ENCODE measurements at regions not wholly inside any gene's neighbourhood (a gene's known extent, or its start where the extent isn't known, plus 50 kb on each side); places are given as distances from the start of the nearest gene placed in this dataset.

DNA sequence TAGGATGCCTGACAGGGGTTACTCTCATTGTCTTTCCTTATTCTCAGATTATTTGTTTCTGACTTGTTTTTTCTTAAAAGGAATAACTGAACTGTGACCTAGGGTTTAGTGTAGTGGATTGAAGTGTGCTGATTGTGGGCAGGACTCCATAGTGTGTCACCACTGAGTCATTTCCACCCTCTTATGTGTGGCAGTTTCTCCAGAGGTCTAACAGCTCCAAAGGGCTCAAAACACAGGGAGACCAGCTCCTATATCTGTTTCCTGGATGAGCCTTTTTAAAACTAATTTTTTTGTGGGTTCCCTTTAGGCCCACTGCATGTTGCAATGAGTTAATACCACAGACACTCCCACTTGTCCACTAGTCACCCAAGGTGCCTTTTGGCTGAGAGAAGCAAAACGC, 951.1 kb upstream of the ADGRB3 start:
- TF ChIP-seq POLR2AphosphoS5 (IDR thresholded peaks at IDR 0.05; ENCODE audit: low read depth, low read length) (no peak), FOXP2 (optimal IDR thresholded peaks at IDR 0.05; ENCODE audit: borderline replicate concordance, extremely low read depth, extremely low read length, insufficient read depth) (no peak)
- TF ChIP-seq, protein P1, sequence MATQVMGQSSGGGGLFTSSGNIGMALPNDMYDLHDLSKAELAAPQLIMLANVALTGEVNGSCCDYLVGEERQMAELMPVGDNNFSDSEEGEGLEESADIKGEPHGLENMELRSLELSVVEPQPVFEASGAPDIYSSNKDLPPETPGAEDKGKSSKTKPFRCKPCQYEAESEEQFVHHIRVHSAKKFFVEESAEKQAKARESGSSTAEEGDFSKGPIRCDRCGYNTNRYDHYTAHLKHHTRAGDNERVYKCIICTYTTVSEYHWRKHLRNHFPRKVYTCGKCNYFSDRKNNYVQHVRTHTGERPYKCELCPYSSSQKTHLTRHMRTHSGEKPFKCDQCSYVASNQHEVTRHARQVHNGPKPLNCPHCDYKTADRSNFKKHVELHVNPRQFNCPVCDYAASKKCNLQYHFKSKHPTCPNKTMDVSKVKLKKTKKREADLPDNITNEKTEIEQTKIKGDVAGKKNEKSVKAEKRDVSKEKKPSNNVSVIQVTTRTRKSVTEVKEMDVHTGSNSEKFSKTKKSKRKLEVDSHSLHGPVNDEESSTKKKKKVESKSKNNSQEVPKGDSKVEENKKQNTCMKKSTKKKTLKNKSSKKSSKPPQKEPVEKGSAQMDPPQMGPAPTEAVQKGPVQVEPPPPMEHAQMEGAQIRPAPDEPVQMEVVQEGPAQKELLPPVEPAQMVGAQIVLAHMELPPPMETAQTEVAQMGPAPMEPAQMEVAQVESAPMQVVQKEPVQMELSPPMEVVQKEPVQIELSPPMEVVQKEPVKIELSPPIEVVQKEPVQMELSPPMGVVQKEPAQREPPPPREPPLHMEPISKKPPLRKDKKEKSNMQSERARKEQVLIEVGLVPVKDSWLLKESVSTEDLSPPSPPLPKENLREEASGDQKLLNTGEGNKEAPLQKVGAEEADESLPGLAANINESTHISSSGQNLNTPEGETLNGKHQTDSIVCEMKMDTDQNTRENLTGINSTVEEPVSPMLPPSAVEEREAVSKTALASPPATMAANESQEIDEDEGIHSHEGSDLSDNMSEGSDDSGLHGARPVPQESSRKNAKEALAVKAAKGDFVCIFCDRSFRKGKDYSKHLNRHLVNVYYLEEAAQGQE (IDR thresholded peaks at IDR 0.05; ENCODE audit: insufficient read depth in 1 of 2, low read depth in 2 of 2, low read length in 2 of 2) = no peak

DNA sequence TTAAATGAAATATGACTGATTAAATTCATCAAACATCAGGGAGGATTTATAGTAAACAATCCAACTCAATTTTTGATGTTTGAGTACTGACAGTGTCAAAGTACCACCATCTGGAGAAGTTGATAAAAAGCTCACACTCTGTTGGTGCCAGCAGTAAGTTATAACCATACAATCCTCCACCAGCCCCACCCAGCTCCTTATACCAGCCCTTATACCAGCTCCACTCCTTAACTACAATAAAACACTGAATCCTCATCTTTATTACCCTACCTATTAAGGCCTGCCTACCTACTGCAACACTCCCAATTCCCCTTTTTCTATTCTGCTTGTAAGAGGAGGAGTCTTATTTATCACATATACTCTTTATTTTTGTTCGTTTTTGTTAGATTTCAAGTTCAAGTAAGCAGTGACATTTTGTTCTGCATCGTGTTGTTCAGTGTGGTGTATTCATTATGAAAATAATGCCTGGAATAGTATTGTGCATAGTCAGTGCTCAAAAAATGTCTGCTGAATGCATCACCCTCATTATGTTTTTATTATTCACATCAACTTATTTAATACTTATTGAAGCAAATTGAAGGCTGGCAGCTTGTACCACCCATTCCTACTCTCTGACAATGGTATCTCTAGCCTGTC, 954.7 kb upstream of the ADGRB3 start:
- TF ChIP-seq FOXP2 (optimal IDR thresholded peaks at IDR 0.05; ENCODE audit: borderline replicate concordance, extremely low read depth, extremely low read length, insufficient read depth) = no peak
- TF ChIP-seq, protein P1 (IDR thresholded peaks at IDR 0.05; ENCODE audit: insufficient read depth in 1 of 2, low read depth in 2 of 2, low read length in 2 of 2) = no peak
- no peak for TF ChIP-seq POLR2AphosphoS5 (IDR thresholded peaks at IDR 0.05; ENCODE audit: low read depth, low read length)
- no peak for TF ChIP-seq TAF1 (IDR thresholded peaks at IDR 0.05; ENCODE audit: borderline replicate concordance, insufficient read depth, low read length)
- TF ChIP-seq SIN3A (IDR thresholded peaks at IDR 0.05; ENCODE audit: borderline replicate concordance, insufficient read depth, low read length) = no peak

DNA sequence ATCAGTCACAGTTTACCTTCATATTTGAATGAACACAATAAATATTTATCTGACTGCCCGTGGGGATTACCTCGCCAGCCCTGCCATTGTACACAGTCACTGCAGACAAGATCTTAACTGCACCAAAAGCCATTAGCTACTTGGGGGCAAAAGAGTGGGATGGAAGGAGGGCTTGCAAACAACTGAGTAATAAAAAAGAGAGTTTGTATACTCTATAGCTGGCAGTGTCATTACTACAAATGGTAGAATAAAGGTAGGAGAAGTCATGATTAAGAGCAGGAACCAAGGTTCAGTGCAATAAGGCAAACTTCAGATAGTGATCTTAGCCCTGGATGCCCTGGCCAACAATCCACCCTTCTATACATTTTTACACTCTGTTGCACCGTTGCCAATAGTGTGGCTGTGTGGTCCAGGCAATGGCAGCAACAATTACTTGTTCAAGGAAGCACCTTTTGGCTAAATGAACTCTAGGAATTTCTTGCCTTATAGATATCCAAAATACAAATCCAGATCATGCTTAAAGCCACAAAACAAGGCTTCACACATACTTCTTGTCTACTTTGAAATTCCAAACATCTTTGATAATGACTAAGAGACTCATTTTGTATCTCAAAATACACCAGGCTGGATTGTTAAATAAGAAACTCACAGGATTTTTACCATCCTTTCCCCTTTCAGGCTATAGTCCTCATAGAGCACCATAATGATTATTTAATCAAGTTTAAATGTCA, 955.4 kb upstream of the ADGRB3 start:
- no peak for TF ChIP-seq SIN3A (IDR thresholded peaks at IDR 0.05; ENCODE audit: borderline replicate concordance, insufficient read depth, low read length)
- TF ChIP-seq POLR2AphosphoS5 (IDR thresholded peaks at IDR 0.05; ENCODE audit: low read depth, low read length) = no peak
- TF ChIP-seq TAF1 (IDR thresholded peaks at IDR 0.05; ENCODE audit: borderline replicate concordance, insufficient read depth, low read length) = no peak
- TF ChIP-seq FOXP2 (optimal IDR thresholded peaks at IDR 0.05; ENCODE audit: borderline replicate concordance, extremely low read depth, extremely low read length, insufficient read depth) = no peak
- TF ChIP-seq, protein P1 (IDR thresholded peaks at IDR 0.05; ENCODE audit: insufficient read depth in 1 of 2, low read depth in 2 of 2, low read length in 2 of 2) = no peak

DNA sequence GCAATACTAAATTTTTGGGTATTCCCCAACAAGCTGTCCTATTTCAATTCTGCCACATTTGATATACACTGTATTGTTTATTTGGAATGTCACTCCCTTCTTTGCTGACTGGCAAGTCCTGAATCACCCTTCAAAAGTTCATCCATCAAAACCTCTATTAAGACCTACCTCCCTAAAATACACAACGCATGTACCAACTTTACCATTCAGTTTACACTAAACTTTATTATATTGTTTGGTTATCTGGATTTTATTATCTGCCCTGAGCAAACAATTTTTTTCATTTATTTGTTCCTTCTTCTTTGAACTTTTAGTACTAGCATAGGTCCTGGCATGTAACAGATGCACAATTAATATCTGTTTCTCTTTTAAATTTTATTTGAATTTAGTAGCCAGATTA, 958.2 kb upstream of the ADGRB3 start:
- TF ChIP-seq TAF1 (IDR thresholded peaks at IDR 0.05; ENCODE audit: borderline replicate concordance, insufficient read depth, low read length) = no peak
- no peak for TF ChIP-seq POLR2AphosphoS5 (IDR thresholded peaks at IDR 0.05; ENCODE audit: low read depth, low read length)
- TF ChIP-seq, protein P1 (IDR thresholded peaks at IDR 0.05; ENCODE audit: insufficient read depth in 1 of 2, low read depth in 2 of 2, low read length in 2 of 2) = no peak
- no peak for TF ChIP-seq SIN3A (IDR thresholded peaks at IDR 0.05; ENCODE audit: borderline replicate concordance, insufficient read depth, low read length)
- no peak for TF ChIP-seq FOXP2 (optimal IDR thresholded peaks at IDR 0.05; ENCODE audit: borderline replicate concordance, extremely low read depth, extremely low read length, insufficient read depth)
